ENCODE measurements at regions not wholly inside any gene's neighbourhood (a gene's known extent, or its start where the extent isn't known, plus 50 kb on each side); places are given as distances from the start of the nearest gene placed in this dataset.

- TF ChIP-seq CTCF (IDR thresholded peaks at IDR 0.05), result peak in 3 of 7 experiments; percentile 38 to 57 (median 53)
- no peak for TF ChIP-seq POLR2AphosphoS5 (IDR thresholded peaks at IDR 0.05)
Measured at GRCh38 chr6:168201383-168201782, 118.2 kb downstream of the DACT2 start.

Data from stomach (tissue), 4 donors.